Mesendoderm (in vitro differentiated cells): ENCODE measurements at regions not wholly inside any gene's neighbourhood (a gene's known extent, or its start where the extent isn't known, plus 50 kb on each side); places are given as distances from the start of the nearest gene placed in this dataset.

ENCODE experiments used
- DNase-seq: peaks from one replicate; pipeline ENCODE4 v3.0.0; 2013
- H2AK5ac ChIP-seq: 2 replicates; pipeline ENCODE4 v1.6.1; 2013; ENCODE audit warnings: low read length, inconsistent platforms
- H2BK120ac ChIP-seq: 2 replicates; pipeline ENCODE4 v1.6.1; 2013; ENCODE audit warnings: low read depth, mild to moderate bottlenecking, low read length, moderate library complexity, mixed read lengths
- H2BK15ac ChIP-seq: replicated peaks from 2 replicates; pipeline ENCODE4 v1.6.1; 2013; ENCODE audit warnings: low read depth, mild to moderate bottlenecking, moderate library complexity
- H2BK5ac ChIP-seq: 2 replicates; pipeline ENCODE4 v1.6.1; 2013; ENCODE audit warnings: low read length, inconsistent platforms
- H3K18ac ChIP-seq: 2 replicates; pipeline ENCODE4 v1.6.1; 2013; ENCODE audit warnings: mild to moderate bottlenecking, low read length, mixed read lengths
- H3K23ac ChIP-seq: one replicate; pipeline ENCODE4 v1.6.1; 2013; ENCODE audit warnings: low read length
- H3K27ac ChIP-seq: 2 replicates; pipeline ENCODE4 v1.5.1; 2013; ENCODE audit warnings: low read depth, mild to moderate bottlenecking, inconsistent platforms, low read length, moderate library complexity
- H3K27me3 ChIP-seq: 2 replicates; pipeline ENCODE4 v1.6.1; 2013; ENCODE audit warnings: low read length, control low read depth, mild to moderate bottlenecking, inconsistent platforms; ENCODE audit not compliant: insufficient read depth, poor library complexity
- H3K36me3 ChIP-seq: 2 replicates; pipeline ENCODE4 v1.6.1; 2013; ENCODE audit warnings: low read length, inconsistent platforms; ENCODE audit not compliant: control insufficient read depth, insufficient read depth
- H3K4ac ChIP-seq: one replicate; pipeline ENCODE4 v1.6.1; 2013; ENCODE audit warnings: low read depth, mild to moderate bottlenecking, low read length, moderate library complexity
- H3K4me1 ChIP-seq: 2 replicates; pipeline ENCODE4 v1.6.1; 2013; ENCODE audit warnings: low read depth, low read length, inconsistent platforms; ENCODE audit not compliant: control insufficient read depth
- H3K4me2 ChIP-seq: 2 replicates; pipeline ENCODE4 v1.6.1; 2013; ENCODE audit warnings: low read length
- H3K4me3 ChIP-seq: 2 replicates; pipeline ENCODE4 v1.5.1; 2013; ENCODE audit warnings: mild to moderate bottlenecking, low read length
- H3K56ac ChIP-seq: one replicate; pipeline ENCODE4 v1.6.1; 2013; ENCODE audit warnings: low read length
- H3K79me1 ChIP-seq: 2 replicates; pipeline ENCODE4 v1.6.1; 2013; ENCODE audit warnings: low read length, inconsistent platforms
- H3K79me2 ChIP-seq: 2 replicates; pipeline ENCODE4 v1.6.1; 2013; ENCODE audit warnings: mild to moderate bottlenecking, low read length; ENCODE audit not compliant: control insufficient read depth, insufficient read depth
- H3K9ac ChIP-seq: 2 replicates; pipeline ENCODE4 v1.6.1; 2013; ENCODE audit warnings: low read length, inconsistent platforms
- H4K5ac ChIP-seq: one replicate; pipeline ENCODE4 v1.6.1; 2013; ENCODE audit warnings: low read length
- H4K8ac ChIP-seq: one replicate; pipeline ENCODE4 v1.6.1; 2013; ENCODE audit warnings: low read depth, mild to moderate bottlenecking, control low read depth, low read length, moderate library complexity
- WGBS: extraction: QIAGEN DNeasy Blood & Tissue Kit; methylation state at CpG from one replicate; pipeline ENCODE4 v1.1.7; 2013; ENCODE audit warnings: low lambda C conversion rate, missing lambda C conversion rate; ENCODE audit not compliant: insufficient coverage; ENCODE audit errors: extremely low coverage; 5-methylcytosine and 5-hydroxymethylcytosine counted together

- Histone ChIP-seq H3K4ac (no peak overlapping the region), H2BK15ac (no peak overlapping the region), H2AK5ac (no peak overlapping the region), H4K5ac (no peak overlapping the region), H3K36me3 (no peaks in the 10 kb centered on the region), H3K79me1 (no peaks in the 10 kb centered on the region), H3K23ac (no peak overlapping the region), H3K9ac (no peak overlapping the region), H3K4me1 (no peaks in the 10 kb centered on the region), H2BK120ac (no peak overlapping the region), H3K27ac (no peak overlapping the region), H3K18ac (no peak overlapping the region), H2BK5ac (no peak overlapping the region), H3K27me3 (no peaks in the 10 kb centered on the region), H3K4me3 (no peak overlapping the region), H3K56ac (no peak overlapping the region), H3K79me2 (no peaks in the 10 kb centered on the region), H3K4me2 (no peak overlapping the region), H4K8ac (no peak overlapping the region)
- WGBS, result no CpG with 5 or more reads among the region's 3 CpGs
- DNase-seq, result no peak
These were observed 227.8 kb downstream of the ETS1 start for GRCh38 chr11:128359515-128359914.

GRCh38 chr11:128357073-128357472, 230.3 kb downstream of the ETS1 start:
- Histone ChIP-seq H3K23ac (no peak overlapping the region), H3K4me1 (no peaks in the 10 kb centered on the region), H2BK120ac (no peak overlapping the region), H3K27me3 (no peaks in the 10 kb centered on the region), H3K4me3 (no peak overlapping the region), H3K56ac (no peak overlapping the region), H3K79me1 (no peaks in the 10 kb centered on the region), H3K27ac (no peak overlapping the region), H3K9ac (no peak overlapping the region), H2BK15ac (no peak overlapping the region), H3K36me3 (no peaks in the 10 kb centered on the region), H4K5ac (no peak overlapping the region), H2AK5ac (no peak overlapping the region), H3K79me2 (no peaks in the 10 kb centered on the region), H2BK5ac (no peak overlapping the region), H3K4ac (no peak overlapping the region), H3K18ac (no peak overlapping the region), H3K4me2 (no peak overlapping the region), H4K8ac (no peak overlapping the region)
- no CpG with 5 or more reads among the region's 5 CpGs for WGBS
- no peak for DNase-seq

DNA sequence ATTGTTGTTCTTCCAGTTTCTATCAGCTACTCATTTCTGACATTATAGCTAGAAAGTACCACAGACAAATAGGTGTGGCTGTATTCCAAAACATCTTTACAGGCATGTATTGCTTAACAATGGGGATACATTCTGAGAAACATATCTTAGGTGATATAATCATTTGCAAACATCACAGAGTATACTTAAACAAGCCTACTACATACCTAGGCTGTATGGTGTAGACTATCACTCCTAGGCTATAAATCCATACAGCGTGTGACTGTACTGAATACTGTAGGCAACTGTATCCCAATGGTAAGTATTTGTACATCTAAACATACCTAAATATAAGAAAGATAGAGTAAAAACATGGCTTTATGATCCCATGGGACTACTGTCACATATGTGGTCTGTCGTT, 231.8 kb downstream of the ETS1 start:
- Histone ChIP-seq H3K23ac (no peak overlapping the region), H3K27me3 (no peaks in the 10 kb centered on the region), H3K4me2 (no peak overlapping the region), H3K9ac (no peak overlapping the region), H4K8ac (no peak overlapping the region), H3K4ac (no peak overlapping the region), H3K56ac (no peak overlapping the region), H2AK5ac (no peak overlapping the region), H2BK15ac (no peak overlapping the region), H3K79me2 (no peaks in the 10 kb centered on the region), H3K27ac (no peak overlapping the region), H3K36me3 (no peaks in the 10 kb centered on the region), H3K4me3 (no peak overlapping the region), H2BK120ac (no peak overlapping the region), H3K4me1 (no peaks in the 10 kb centered on the region), H4K5ac (no peak overlapping the region), H3K18ac (no peak overlapping the region), H2BK5ac (no peak overlapping the region), H3K79me1 (no peaks in the 10 kb centered on the region)
- no peak for DNase-seq
- no CpG with 5 or more reads among the region's 2 CpGs for WGBS

- Histone ChIP-seq H3K4ac (no peak overlapping the region), H3K18ac (no peak overlapping the region), H3K79me2 (no peaks in the 10 kb centered on the region), H3K23ac (no peak overlapping the region), H3K27me3 (no peaks in the 10 kb centered on the region), H3K4me2 (no peak overlapping the region), H2BK5ac (no peak overlapping the region), H4K8ac (no peak overlapping the region), H3K4me1 (no peaks in the 10 kb centered on the region), H3K9ac (no peak overlapping the region), H3K27ac (no peak overlapping the region), H4K5ac (no peak overlapping the region), H3K56ac (no peak overlapping the region), H2BK120ac (no peak overlapping the region), H3K36me3 (no peaks in the 10 kb centered on the region), H2BK15ac (no peak overlapping the region), H3K4me3 (no peak overlapping the region), H2AK5ac (no peak overlapping the region), H3K79me1 (no peaks in the 10 kb centered on the region)
- no CpG with 5 or more reads among the region's 2 CpGs for WGBS
- no peak for DNase-seq
These were observed 232.9 kb downstream of the ETS1 start for GRCh38 chr11:128354476-128354875.

GRCh38 chr11:128351168-128351567, 236.2 kb downstream of the ETS1 start:
- H2BK15ac ChIP-seq, result no peak overlapping the region

GRCh38 chr11:128349650-128350299, 237.6 kb downstream of the ETS1 start:
- Histone ChIP-seq H4K8ac (no peak overlapping the region), H3K4me1 (no peaks in the 10 kb centered on the region), H3K79me1 (no peaks in the 10 kb centered on the region), H3K23ac (no peak overlapping the region), H3K27me3 (no peaks in the 10 kb centered on the region), H2AK5ac (no peak overlapping the region), H3K27ac (no peak overlapping the region), H3K4me3 (no peak overlapping the region), H3K4ac (no peak overlapping the region), H2BK15ac (no peak overlapping the region), H3K9ac (no peak overlapping the region), H3K79me2 (no peaks in the 10 kb centered on the region), H4K5ac (no peak overlapping the region), H2BK5ac (no peak overlapping the region), H3K18ac (no peak overlapping the region), H3K56ac (no peak overlapping the region), H2BK120ac (no peak overlapping the region), H3K36me3 (no peaks in the 10 kb centered on the region), H3K4me2 (no peak overlapping the region)
- WGBS, result no CpG with 5 or more reads among the region's 6 CpGs
- DNase-seq, result no peak

More at GRCh38 chr11:128351168-128351567, 236.2 kb downstream of the ETS1 start:
- no peak overlapping the region for H4K8ac ChIP-seq
- H3K18ac ChIP-seq, result no peak overlapping the region
- H3K79me2 ChIP-seq, result no peaks in the 10 kb centered on the region
- H3K23ac ChIP-seq, result no peak overlapping the region
- H2AK5ac ChIP-seq, result no peak overlapping the region
- H3K56ac ChIP-seq, result no peak overlapping the region
- no peak overlapping the region for H3K4ac ChIP-seq
- no peak overlapping the region for H4K5ac ChIP-seq
- WGBS, result no CpG with 5 or more reads among the region's 6 CpGs
- no peak overlapping the region for H3K9ac ChIP-seq
- no peak overlapping the region for H3K27ac ChIP-seq
- H3K4me3 ChIP-seq, result no peak overlapping the region
- no peak overlapping the region for H2BK5ac ChIP-seq
- H3K79me1 ChIP-seq, result no peaks in the 10 kb centered on the region
- no peak overlapping the region for H2BK120ac ChIP-seq
- no peaks in the 10 kb centered on the region for H3K36me3 ChIP-seq
- no peak overlapping the region for H3K4me2 ChIP-seq
- DNase-seq, result no peak
- H3K4me1 ChIP-seq, result no peaks in the 10 kb centered on the region
- H3K27me3 ChIP-seq, result no peaks in the 10 kb centered on the region
